Activated CD8-positive, alpha-beta T cell treated with anti-CD3 and anti-CD28 coated beads for 36 hours (primary cell): ENCODE measurements at regions not wholly inside any gene's neighbourhood (a gene's known extent, or its start where the extent isn't known, plus 50 kb on each side); places are given as distances from the start of the nearest gene placed in this dataset.

Source experiments
- ATAC-seq: fragments of 200-7000 bp; cut with Tn5 transposase; one replicate; pipeline ENCODE4 v1.10.0; 2021; ENCODE audit warnings: mild to moderate bottlenecking, moderate library complexity
- CTCF ChIA-PET: fragments of 350-600 bp; sonication (Branson Sonifier 250); formaldehyde crosslinking; loops from one replicate; lab custom pipeline; 2021; ENCODE audit warnings: antibody characterized with exemption; lab: Charles Lee
- POLR2A ChIA-PET: fragments of 350-600 bp; sonication (Branson Sonifier 250); formaldehyde crosslinking; loops from one replicate; lab custom pipeline; 2021; ENCODE audit warnings: antibody characterized with exemption; lab: Charles Lee
- DNase-seq: peaks from one replicate; pipeline ENCODE4 v3.0.0-alpha.2; 2020
- H3K27ac Mint-ChIP-seq: one replicate; pipeline ENCODE4 v1.8.0; 2021; ENCODE audit warnings: mild to moderate bottlenecking, mixed read lengths
- H3K27me3 Mint-ChIP-seq: one replicate; pipeline ENCODE4 v1.8.0; 2021; ENCODE audit warnings: mixed read lengths
- H3K36me3 Mint-ChIP-seq: one replicate; pipeline ENCODE4 v1.8.0; 2021; ENCODE audit warnings: low read depth, mixed read lengths
- H3K4me1 Mint-ChIP-seq: one replicate; pipeline ENCODE4 v1.8.0; 2021; ENCODE audit warnings: low read depth, mixed read lengths
- H3K4me3 Mint-ChIP-seq: one replicate; pipeline ENCODE4 v1.8.0; 2021; ENCODE audit warnings: mild to moderate bottlenecking, moderate library complexity, mixed read lengths
- H3K9me3 Mint-ChIP-seq: one replicate; pipeline ENCODE4 v1.8.0; 2021; ENCODE audit warnings: mixed read lengths
- intact Hi-C: fragments of 100-400 bp; cut with micrococcal nuclease; formaldehyde crosslinking; loops from one replicate; pipeline ENCODE4 v1.10.0; 2022
- TF ChIP-seq, protein P1 (sequence below): fragments of 200-600 bp; IDR thresholded peaks from one replicate; pipeline ENCODE4 v1.8.0; 2022; ENCODE audit warnings: antibody characterized with exemption, mild to moderate bottlenecking

DNA sequence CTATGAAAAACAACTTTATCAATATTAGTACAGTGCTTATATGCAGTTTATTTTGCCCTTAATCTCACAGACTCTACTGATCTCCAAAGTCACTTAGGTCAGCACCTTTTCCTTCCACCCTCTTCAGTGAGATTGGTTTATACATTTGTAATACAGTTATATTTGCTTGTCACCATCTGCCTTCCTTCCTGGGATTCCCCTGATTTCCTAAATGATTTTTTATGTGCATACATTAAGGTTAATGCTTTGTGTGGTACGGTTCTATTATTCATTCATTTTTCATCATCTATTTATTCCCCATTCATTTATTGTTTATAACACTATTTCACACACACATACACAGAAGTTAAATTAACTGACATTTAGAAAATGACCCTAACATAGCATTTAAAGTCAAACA, 419.8 kb upstream of the CDH11 start:
- H3K27ac Mint-ChIP-seq: no peak overlapping the region
- CTCF ChIA-PET: no interaction called here
- H3K27me3 Mint-ChIP-seq: no peaks in the 10 kb centered on the region
- no peak overlapping the region for H3K4me3 Mint-ChIP-seq
- DNase-seq (no peak), ATAC-seq (no peak)
- TF ChIP-seq, protein P1, sequence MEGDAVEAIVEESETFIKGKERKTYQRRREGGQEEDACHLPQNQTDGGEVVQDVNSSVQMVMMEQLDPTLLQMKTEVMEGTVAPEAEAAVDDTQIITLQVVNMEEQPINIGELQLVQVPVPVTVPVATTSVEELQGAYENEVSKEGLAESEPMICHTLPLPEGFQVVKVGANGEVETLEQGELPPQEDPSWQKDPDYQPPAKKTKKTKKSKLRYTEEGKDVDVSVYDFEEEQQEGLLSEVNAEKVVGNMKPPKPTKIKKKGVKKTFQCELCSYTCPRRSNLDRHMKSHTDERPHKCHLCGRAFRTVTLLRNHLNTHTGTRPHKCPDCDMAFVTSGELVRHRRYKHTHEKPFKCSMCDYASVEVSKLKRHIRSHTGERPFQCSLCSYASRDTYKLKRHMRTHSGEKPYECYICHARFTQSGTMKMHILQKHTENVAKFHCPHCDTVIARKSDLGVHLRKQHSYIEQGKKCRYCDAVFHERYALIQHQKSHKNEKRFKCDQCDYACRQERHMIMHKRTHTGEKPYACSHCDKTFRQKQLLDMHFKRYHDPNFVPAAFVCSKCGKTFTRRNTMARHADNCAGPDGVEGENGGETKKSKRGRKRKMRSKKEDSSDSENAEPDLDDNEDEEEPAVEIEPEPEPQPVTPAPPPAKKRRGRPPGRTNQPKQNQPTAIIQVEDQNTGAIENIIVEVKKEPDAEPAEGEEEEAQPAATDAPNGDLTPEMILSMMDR: no peak
- H3K36me3 Mint-ChIP-seq: peaks cover 2% of the 10 kb centered on the region
- intact Hi-C loops: no loop called here
- POLR2A ChIA-PET: no interaction called here
- H3K9me3 Mint-ChIP-seq: peaks cover 4% of the 10 kb centered on the region
- H3K4me1 Mint-ChIP-seq: peaks cover 3% of the 10 kb centered on the region

DNA sequence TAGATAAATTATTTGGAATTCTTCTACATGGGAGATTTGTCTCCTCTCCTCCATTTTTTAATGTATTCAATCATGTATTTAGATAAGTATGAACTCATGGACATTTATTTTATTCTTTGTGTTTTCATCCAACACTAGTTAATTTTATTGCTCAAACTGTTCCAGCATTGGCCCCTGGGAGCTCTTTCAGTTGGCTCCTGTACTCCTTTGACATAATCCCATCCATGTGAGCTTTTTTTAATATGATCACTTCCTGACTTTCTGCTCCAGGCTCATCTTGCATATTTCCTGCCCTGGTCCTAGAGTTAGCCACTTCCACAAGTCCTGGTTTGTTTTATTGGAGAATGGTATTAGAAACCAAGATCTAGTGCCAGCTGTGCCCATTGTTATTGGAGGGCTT, 419.0 kb upstream of the CDH11 start:
- Mint-ChIP-seq H3K4me3 (no peak overlapping the region), H3K9me3 (peaks cover 4% of the 10 kb centered on the region), H3K4me1 (peaks cover 3% of the 10 kb centered on the region), H3K27me3 (no peaks in the 10 kb centered on the region), H3K36me3 (peaks cover 2% of the 10 kb centered on the region), H3K27ac (no peak overlapping the region)
- intact Hi-C loops: no loop called here
- ChIA-PET POLR2A (no interaction called here), CTCF (no interaction called here)
- TF ChIP-seq, protein P1: no peak
- DNase-seq: no peak
- ATAC-seq: no peak

DNA sequence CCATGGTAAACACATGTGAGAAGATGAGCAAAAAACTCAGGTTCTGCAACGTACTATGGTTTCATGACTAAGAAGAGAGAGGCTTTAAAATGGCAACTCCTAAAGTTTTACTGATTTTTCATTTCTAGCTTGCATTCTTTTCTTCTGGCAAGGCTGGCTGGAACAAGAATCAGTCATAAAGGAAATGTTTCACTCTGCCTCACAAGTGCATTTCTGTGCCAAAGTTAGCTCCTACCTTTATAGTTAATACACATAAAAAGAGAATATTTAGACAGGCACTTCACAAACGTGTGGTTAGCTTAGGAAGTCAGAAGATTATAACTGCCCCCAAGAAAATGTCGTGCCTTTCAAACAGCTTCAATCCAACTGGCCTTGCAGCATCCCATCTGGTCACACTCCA, 417.1 kb upstream of the CDH11 start:
- CTCF ChIA-PET: no interaction called here
- TF ChIP-seq, protein P1: no peak
- peaks cover 3% of the 10 kb centered on the region for H3K4me1 Mint-ChIP-seq

DNA sequence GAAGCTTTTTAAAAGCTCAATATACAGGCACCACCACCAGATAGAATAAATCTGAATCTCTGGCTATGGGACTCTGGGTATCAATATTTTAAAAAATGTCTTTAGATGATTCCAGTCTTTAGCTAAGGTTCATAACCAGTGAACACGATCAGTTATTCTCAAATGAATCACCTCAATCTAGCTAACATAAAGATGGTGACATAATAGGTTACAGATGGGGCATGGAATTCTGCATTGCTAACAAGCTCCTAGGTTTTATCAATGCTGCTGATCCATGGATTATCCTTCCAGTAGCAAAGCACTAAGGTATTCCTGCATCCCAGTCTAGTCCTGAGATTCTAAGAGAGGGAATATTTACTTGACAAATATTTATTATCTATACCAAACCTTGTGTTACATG, 415.5 kb upstream of the CDH11 start:
- DNase-seq (no peak), ATAC-seq (no peak)
- peaks cover 2% of the 10 kb centered on the region for H3K36me3 Mint-ChIP-seq
- H3K4me1 Mint-ChIP-seq: peaks cover 3% of the 10 kb centered on the region
- H3K4me3 Mint-ChIP-seq: no peak overlapping the region
- intact Hi-C loops: no loop called here
- H3K9me3 Mint-ChIP-seq: peaks cover 4% of the 10 kb centered on the region
- H3K27me3 Mint-ChIP-seq: no peaks in the 10 kb centered on the region
- POLR2A ChIA-PET: no interaction called here
- no peak overlapping the region for H3K27ac Mint-ChIP-seq
- TF ChIP-seq, protein P1: no peak
- CTCF ChIA-PET: no interaction called here

More for the DNA sequence above, 417.1 kb upstream of the CDH11 start:
- Mint-ChIP-seq H3K36me3 (peaks cover 2% of the 10 kb centered on the region), H3K9me3 (peaks cover 4% of the 10 kb centered on the region), H3K4me3 (no peak overlapping the region), H3K27ac (no peak overlapping the region), H3K27me3 (no peaks in the 10 kb centered on the region)
- POLR2A ChIA-PET: no interaction called here
- no peak for ATAC-seq
- DNase-seq: no peak
- intact Hi-C loops: no loop called here

DNA sequence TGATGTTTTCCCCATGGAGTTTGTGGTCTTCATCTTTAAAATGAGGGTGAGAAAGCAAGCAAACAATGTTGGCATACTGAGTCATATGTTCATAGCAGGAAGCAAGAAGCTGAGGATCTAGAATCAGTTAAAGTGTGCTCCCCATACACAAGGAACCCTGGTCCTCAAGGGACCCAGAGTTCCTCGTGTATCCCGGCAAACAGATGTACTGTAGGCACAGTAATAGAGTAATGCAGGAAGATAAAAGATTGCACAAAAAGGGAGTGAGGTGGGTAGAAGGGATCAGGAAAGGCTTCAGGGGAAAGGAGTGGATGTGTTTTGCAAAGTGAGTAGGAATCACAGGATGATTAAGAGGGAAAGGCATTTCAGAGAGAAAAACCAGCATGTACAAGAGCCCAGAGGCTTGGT, 412.3 kb upstream of the CDH11 start:
- Mint-ChIP-seq H3K27me3 (no peaks in the 10 kb centered on the region), H3K9me3 (peaks cover 4% of the 10 kb centered on the region), H3K36me3 (peaks cover 2% of the 10 kb centered on the region), H3K4me3 (no peak overlapping the region), H3K27ac (no peak overlapping the region), H3K4me1 (peaks cover 3% of the 10 kb centered on the region)
- ATAC-seq (no peak), DNase-seq (no peak)
- ChIA-PET POLR2A (no interaction called here), CTCF (no interaction called here)
- intact Hi-C loops: no loop called here
- TF ChIP-seq, protein P1: no peak
